ENCODE measurements at regions not wholly inside any gene's neighbourhood (a gene's known extent, or its start where the extent isn't known, plus 50 kb on each side); places are given as distances from the start of the nearest gene placed in this dataset.

- 52 to 68% methylated on average over 2 of the region's 2 CpGs for WGBS, 2 donors (ENCODE audit: low coverage in 1 of 2)
- intact Hi-C loops (cut with DNase I; ENCODE audit: low total_unique reads), result no loop called here
- H3K9me3 ChIP-seq, result no peaks in the 10 kb centered on the region
- H3K36me3 ChIP-seq, result no peaks in the 10 kb centered on the region
- no peak overlapping the region for H3K4me3 ChIP-seq
- H3K27me3 ChIP-seq, result no peaks in the 10 kb centered on the region
- in situ Hi-C loops (cut with MboI; ENCODE audit: low pct_ligation_motif_present in 1 of 4, low pct_unique_long_range_greater_than_20kb in 1 of 4, low sequenced_read_pairs in 3 of 4), result no loop called here
- no peak overlapping the region for H3K27ac ChIP-seq
- DNase-seq, result no peak
- H3K4me1 ChIP-seq, result no peaks in the 10 kb centered on the region
- TF ChIP-seq CTCF (IDR thresholded peaks at IDR 0.05) (no peak), POLR2A (IDR thresholded peaks at IDR 0.05) (no peak), POLR2AphosphoS5 (IDR thresholded peaks at IDR 0.05) (no peak), EP300 (IDR thresholded peaks at IDR 0.05; ENCODE audit: low read depth) (no peak)
Observed at GRCh38 chr11:97893612-97894011, 1127.1 kb upstream of the CNTN5 start.

GRCh38 chr11:97894978-97895377, 1125.8 kb upstream of the CNTN5 start:
- in situ Hi-C loops (cut with MboI; ENCODE audit: low pct_ligation_motif_present in 1 of 4, low pct_unique_long_range_greater_than_20kb in 1 of 4, low sequenced_read_pairs in 3 of 4) (no loop called here), intact Hi-C loops (cut with DNase I; ENCODE audit: low total_unique reads) (no loop called here)
- Histone ChIP-seq H3K4me1 (no peaks in the 10 kb centered on the region), H3K27ac (no peak overlapping the region), H3K27me3 (no peaks in the 10 kb centered on the region), H3K36me3 (no peaks in the 10 kb centered on the region), H3K4me3 (no peak overlapping the region), H3K9me3 (no peaks in the 10 kb centered on the region)
- 42 to 75% methylated on average over 2 of the region's 2 CpGs for WGBS, 2 donors (ENCODE audit: low coverage in 1 of 2)
- no peak for DNase-seq
- TF ChIP-seq POLR2AphosphoS5 (IDR thresholded peaks at IDR 0.05), result no peak
- no peak for TF ChIP-seq CTCF (IDR thresholded peaks at IDR 0.05)
- TF ChIP-seq POLR2A (IDR thresholded peaks at IDR 0.05), result no peak
- TF ChIP-seq EP300 (IDR thresholded peaks at IDR 0.05; ENCODE audit: low read depth), result no peak

- H3K27ac ChIP-seq, result no peak overlapping the region
- in situ Hi-C loops (cut with MboI; ENCODE audit: low pct_ligation_motif_present in 1 of 4, low pct_unique_long_range_greater_than_20kb in 1 of 4, low sequenced_read_pairs in 3 of 4), result no loop called here
- no peak for TF ChIP-seq CTCF (IDR thresholded peaks at IDR 0.05)
- no peak for TF ChIP-seq POLR2AphosphoS5 (IDR thresholded peaks at IDR 0.05)
- no peak for TF ChIP-seq POLR2A (IDR thresholded peaks at IDR 0.05)
- TF ChIP-seq EP300 (IDR thresholded peaks at IDR 0.05; ENCODE audit: low read depth), result no peak
- H3K27me3 ChIP-seq, result no peaks in the 10 kb centered on the region
- intact Hi-C loops (cut with DNase I; ENCODE audit: low total_unique reads), result no loop called here
- no peaks in the 10 kb centered on the region for H3K4me1 ChIP-seq
- H3K4me3 ChIP-seq, result no peak overlapping the region
- no peaks in the 10 kb centered on the region for H3K36me3 ChIP-seq
- DNase-seq, result no peak
- no peaks in the 10 kb centered on the region for H3K9me3 ChIP-seq
- WGBS, 2 donors (ENCODE audit: low coverage in 1 of 2), result 72 to 77% methylated on average over 3 of the region's 3 CpGs
Observed at GRCh38 chr11:97895572-97895971, 1125.2 kb upstream of the CNTN5 start.

GRCh38 chr11:97902828-97903227, 1117.9 kb upstream of the CNTN5 start:
- intact Hi-C loops (cut with DNase I; ENCODE audit: low total_unique reads) (no loop called here), in situ Hi-C loops (cut with MboI; ENCODE audit: low pct_ligation_motif_present in 1 of 4, low pct_unique_long_range_greater_than_20kb in 1 of 4, low sequenced_read_pairs in 3 of 4) (no loop called here)
- Histone ChIP-seq H3K9me3 (no peaks in the 10 kb centered on the region), H3K27ac (no peak overlapping the region), H3K4me1 (no peaks in the 10 kb centered on the region), H3K27me3 (no peaks in the 10 kb centered on the region), H3K4me3 (no peak overlapping the region), H3K36me3 (no peaks in the 10 kb centered on the region)
- DNase-seq, result no peak
- 67 to 72% methylated on average over 1 of the region's 1 CpG for WGBS, 2 donors (ENCODE audit: low coverage in 1 of 2)
- TF ChIP-seq POLR2A (IDR thresholded peaks at IDR 0.05) (no peak), EP300 (IDR thresholded peaks at IDR 0.05; ENCODE audit: low read depth) (no peak), POLR2AphosphoS5 (IDR thresholded peaks at IDR 0.05) (no peak), CTCF (IDR thresholded peaks at IDR 0.05) (no peak)
